ENCODE measurements at regions not wholly inside any gene's neighbourhood (a gene's known extent, or its start where the extent isn't known, plus 50 kb on each side); places are given as distances from the start of the nearest gene placed in this dataset.

DNA sequence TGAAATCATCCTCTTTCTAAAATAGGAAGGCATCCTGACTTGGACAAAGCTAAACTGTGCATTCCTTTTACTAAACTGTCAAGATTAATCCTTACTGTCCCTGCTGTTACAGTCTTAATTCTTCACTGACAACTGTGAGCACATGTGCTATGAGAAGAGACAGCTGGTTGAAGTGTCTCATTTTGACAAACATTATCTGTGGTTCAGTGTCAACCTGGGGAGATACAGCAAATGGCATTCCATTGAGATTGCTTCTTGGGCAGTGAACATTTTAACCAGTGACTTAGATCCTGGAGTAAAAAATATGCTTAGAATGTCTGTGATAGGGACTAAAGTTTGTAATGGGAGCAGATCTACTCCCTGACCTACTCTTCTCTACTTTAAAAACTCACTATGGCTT is 552.6 kb upstream of the ATP2B1 start:
- no peak for DNase-seq (ENCODE audit: low read depth, low spot score)

DNA sequence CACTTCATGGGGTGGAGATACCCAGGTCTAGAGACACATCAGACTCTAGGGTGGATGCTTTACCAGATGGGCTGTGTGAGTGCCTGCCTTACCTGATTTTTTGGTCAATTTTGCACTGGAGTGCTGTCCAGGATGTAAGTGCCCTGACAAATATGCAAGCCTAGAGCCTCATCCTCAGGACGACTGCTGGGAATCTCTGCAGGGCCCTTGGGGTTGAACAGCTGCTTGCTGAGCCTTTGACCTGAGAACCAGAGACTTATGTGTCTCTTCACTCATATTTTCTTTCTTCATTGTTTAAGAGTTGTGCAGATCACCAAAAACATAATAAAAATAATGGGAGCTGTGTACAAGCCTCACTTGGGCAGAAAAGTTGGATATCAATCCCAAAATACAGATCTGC is 551.5 kb upstream of the ATP2B1 start:
- no peak for DNase-seq (ENCODE audit: low read depth, low spot score)

DNA sequence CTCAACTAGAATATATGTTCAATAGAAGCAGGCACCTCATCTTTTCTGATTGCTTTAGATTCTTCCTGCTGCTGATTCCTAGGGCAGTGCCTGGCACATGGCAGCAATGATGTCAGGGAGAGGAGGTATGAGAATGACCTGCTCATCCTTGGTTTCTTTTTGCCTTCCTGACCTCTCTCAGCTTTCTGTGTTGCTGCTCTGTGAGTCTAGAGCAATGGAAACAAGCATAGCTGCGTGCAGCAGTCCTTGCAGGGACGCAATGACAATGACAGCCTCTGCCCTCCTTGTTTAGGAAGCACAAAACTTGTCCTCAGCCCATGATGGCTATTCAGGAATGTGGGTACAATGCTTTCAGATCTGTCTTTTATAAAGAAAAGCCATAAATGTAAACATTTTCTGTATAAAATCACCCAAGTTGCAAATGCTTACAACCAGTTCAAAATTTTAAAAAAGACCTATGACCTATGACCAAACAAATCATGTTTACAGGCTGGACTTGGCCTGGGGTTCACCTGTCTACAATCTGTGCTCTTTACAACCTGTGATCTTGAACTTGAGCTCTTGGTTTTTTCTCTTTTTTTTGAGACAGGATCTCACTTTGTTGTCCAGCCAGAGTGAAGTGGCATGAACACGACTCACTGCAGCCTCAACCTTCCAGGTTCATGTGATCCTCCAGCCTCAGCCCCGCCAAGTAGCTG is 549.4 kb upstream of the ATP2B1 start:
- DNase-seq (ENCODE audit: low read depth, low spot score): no peak

DNA sequence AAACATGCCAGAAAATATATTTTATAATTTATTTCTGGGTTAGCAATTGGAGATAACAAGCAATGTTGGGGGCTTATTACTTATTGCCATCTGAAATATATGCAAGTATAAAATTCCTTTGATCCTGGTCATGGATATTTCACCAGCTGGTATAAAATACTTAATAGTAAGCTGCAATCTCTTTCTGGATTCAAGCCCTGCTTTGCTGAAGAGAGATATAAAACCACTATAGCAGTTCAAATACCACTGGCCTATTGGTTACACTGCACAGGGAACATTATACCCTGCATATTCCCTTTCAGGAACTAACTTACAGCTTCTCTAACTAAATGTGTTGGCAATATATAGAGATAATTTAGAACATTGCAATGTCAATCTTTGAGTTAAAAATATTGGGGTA is 546.2 kb upstream of the ATP2B1 start:
- DNase-seq (ENCODE audit: low read depth, low spot score): no peak

DNA sequence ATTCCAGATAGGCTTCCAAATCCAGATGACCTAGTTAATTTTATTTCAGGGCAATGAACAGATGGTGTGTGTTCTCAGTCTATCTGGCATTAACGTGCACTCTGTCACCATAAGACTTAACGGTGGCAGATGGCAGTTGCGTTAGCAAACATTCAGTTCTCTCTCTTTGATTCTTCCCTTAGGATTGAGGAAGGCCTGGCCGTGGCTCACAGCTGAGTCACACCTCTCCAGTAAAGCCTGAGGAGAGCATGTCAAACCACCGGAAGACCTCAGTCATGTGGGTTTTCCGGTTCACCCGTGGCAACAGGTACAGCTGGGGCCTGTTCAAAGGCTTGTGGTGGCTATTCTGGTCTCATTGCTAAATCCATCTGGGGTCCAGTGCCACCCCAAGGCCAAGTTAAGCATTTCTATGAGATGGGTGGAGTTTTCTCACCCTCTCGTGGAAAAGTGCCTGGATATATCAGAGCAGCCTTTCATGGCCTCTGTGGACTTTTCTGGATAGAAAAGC is 545.1 kb upstream of the ATP2B1 start:
- DNase-seq (ENCODE audit: low read depth, low spot score): peak; percentile 2

DNA sequence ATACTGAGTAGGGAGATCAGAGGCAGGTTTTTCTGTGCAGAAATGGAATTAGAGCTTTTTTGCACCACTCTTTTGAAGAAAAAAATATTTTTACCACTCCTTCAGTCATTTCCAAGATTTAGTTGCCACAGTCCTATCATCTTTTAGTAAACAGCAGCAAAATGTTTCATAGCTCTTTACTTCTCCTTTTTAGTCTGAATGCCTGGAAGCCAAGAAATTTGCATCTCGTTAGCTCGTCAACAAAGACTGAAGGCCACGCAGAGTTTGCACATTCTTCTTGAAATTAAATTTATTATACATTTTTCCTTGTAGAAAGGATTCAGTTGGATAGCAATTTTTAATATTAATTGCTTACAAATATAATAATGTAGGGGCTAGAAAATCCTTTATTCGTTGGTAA is 544.5 kb upstream of the ATP2B1 start:
- no peak for DNase-seq (ENCODE audit: low read depth, low spot score)

DNA sequence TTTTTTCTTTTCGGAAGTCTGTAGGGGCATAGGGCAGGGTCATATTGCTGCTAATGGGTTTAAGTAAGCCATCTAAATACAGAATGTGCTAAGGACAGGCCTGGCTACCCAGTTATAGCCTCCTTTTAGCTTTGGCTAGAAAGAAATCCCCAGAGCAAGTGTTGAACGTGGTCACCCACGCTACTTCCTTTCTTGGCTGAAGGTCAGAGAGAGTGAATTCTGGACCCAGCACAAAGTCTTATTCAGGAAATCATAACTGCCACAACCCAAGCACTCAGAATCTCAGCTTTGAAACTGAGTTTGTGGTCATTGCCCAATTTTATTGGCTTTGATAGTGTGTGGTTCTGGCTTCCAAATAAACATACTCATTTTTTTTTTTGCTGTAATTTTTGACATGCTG is 542.1 kb upstream of the ATP2B1 start:
- DNase-seq (ENCODE audit: low read depth, low spot score): no peak

DNA sequence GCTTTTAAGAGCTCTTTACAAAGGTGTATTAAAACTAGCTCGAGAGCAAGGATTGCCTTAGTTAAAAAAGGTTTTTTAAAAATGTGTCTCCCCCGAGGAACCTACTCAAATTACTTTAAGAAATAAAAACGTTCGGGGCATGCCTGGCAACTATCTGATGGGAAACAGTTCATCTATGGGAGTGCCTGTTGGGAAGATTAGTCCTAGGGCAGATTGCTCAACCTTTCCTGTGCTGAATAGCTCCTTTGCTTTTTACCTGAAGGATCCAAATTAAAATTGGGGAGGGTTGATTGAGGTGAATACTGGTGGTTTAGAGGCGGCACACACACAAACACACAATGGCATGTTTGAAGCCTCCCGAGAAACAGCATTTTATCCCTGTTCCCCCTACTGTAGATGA is 541.4 kb upstream of the ATP2B1 start:
- DNase-seq (ENCODE audit: low read depth, low spot score): no peak

DNA sequence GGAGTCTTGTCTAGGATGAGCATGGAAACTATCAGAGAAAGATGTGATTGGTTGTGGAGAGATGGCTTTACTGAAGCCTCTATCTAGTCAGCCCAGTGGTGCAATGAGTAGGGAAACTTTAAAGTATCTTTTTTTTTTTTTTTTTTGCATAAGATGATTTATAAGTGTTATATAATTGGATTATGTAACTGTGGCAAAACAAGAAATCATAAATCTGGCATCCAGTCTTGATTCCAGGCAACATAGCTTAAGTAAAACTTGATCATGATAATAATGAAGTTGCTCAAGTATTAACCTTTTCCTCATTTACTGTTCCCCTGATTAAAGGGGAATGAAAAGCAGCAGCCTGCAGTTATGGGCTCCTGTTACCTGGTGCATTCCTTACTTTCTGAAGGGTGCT is 538.0 kb upstream of the ATP2B1 start:
- DNase-seq (ENCODE audit: low read depth, low spot score): no peak

DNA sequence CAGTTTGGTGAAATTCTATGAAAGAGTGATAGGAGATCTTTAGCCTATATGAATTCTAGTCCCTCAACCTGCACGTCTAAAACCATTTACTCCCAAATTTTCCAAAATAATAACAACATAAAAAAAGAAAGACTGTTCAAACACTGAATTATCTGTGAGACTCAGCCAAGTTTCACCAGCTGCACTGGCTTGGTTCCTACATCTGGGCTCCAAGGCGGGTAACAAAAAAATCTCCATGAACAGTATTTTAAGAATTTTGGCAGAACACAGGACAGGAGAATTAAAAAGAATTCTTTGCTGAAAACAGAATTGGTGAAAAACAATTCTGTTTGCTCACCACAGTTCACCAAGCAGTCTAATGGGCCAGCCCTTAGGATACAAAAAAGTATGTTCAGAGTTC is 536.8 kb upstream of the ATP2B1 start:
- DNase-seq (ENCODE audit: low read depth, low spot score): no peak

DNA sequence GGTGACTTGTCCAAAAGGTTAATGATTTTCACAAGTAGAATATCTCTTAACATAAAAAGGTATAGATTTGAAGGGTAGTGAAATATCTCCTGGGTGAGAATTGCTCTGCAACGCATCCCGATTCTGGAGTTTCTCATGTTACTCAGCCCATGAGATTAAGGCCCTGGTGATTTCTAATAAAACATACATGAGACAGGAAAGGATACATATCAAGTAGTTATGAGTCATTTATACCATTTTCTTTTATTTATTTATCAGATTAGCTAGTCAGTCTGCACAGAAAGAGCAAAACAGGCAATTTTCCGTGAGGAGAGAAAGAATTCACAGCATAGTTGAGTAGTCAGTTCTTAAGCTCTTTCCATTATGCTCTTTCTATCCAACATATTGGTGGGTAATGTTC is 535.6 kb upstream of the ATP2B1 start:
- DNase-seq (ENCODE audit: low read depth, low spot score): no peak

DNA sequence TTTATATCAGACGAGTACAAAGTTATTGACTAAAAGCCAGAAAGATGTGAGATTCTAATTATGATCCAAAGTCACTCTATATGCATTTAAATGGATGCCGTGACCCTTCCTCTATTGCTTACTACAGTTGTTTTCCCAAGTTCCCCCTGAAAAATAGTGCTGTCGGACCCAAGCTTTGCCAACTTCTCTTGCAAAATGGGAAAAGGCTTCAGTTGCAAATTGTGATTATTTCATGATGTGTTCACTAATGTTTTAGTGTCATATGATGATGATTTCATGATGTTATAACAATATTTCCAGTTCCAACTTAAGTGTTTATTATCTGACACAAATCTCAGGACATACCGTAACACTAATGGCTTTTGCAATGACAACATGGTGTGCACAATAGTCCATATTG is 534.6 kb upstream of the ATP2B1 start:
- no peak for DNase-seq (ENCODE audit: low read depth, low spot score)

DNA sequence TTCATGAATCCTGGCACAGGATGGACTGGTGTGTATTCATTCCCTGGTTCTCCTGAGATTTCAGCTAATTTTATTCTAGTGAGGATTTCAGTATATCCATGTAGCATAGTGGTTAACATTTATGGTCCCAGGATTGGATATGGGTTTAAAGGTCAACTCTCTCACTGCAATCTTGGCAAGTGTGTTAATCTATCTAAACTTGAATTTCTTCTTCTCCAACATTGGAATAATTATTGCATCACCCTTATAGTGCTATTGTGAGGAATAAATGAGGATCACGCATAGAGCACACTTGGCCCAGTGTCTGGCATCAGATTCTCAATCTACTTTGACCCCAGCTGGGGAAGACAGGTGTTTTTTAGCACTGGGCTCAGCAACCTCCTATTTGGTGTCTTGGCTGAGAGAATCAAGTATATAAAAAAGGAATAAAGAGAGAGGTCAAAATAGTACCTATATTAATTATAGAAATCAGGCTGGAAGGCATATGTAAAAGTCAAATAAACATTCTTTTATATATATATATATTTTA is 531.2 kb upstream of the ATP2B1 start:
- no peak for DNase-seq (ENCODE audit: low read depth, low spot score)

DNA sequence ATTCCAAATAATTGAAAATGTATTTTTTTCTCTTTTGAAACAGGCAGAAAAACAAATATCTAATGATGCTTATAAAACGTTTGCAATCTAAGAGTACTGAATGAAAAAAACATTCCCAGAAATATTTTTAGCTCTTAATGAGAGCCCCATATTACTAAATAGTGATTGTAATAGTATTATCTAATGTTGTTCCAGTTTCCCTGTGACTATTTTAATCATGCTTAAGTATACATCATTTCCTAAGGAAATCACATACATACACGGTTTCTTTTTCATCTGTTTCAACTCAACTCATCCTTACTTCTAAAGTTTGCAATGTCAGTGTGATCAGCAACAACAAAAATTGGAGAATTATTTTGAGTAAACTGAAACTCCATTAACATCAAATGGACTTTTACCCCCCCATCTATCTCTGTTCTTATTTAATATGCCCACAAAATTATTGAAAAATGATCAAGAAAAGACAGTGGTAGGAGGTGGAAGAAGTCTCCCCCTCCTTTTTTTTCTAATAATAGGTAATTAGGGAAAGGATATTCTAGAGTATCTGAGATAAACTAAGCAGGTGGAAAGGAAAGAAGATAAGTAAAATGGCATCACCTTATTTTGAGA is 530.1 kb upstream of the ATP2B1 start:
- no peak for DNase-seq (ENCODE audit: low read depth, low spot score)

DNA sequence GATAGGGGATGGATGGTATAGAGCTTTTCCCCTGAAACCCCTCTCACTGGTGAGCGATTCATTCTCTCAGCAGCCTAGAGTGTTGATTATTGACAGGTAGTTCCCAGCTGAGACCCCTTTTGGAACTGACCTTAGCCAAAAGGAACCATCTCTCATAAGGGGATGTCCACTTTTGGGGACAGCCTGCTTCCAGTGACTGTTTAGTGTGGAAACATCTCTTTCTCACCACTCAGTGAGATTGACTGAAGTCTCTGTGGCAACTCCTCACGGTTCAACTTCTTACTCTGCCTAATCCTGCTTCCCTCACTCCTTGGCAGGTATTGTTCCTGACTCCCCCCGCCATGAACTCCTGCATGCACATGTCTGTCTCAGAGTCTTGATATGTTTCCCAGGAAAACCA is 529.2 kb upstream of the ATP2B1 start:
- DNase-seq (ENCODE audit: low read depth, low spot score): no peak

DNA sequence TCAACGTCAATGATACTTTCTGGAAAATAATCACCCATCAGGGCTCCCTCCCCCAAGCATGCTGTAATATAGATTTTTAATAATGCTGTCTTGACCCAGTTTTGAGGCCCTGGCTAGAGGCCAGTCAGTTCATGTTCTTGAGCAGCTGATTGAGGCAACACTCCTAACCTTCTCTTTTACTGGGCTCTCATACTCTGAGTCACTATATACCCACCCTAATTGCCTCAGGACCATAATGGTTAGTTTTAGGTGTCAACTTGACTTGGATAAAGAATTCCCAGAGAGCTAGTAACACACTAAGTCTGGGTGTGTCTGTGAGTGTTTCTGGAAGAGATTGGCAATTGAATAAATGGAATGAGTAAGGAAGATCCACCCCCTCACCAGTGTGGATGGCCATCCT is 527.0 kb upstream of the ATP2B1 start:
- DNase-seq (ENCODE audit: low read depth, low spot score): no peak

DNA sequence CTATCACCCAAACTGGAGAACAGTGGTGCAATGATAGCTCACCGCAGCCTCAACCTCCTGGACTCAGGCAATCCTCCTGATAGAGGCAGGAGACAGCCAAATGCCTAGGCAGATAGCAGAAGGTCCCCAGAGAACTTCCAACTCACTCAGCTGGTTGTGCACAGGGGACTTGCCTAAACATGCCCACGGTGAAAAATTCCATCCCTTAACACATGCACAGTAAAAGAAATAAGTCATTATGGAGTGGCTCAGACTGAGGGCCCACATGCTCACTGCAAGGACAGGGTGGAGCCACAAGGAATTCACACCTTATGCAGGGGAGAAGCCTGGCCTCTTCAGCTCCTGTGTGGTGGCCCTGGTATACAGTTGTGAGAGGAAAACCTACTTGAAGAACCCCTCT is 525.8 kb upstream of the ATP2B1 start:
- no peak for DNase-seq (ENCODE audit: low read depth, low spot score)

DNA sequence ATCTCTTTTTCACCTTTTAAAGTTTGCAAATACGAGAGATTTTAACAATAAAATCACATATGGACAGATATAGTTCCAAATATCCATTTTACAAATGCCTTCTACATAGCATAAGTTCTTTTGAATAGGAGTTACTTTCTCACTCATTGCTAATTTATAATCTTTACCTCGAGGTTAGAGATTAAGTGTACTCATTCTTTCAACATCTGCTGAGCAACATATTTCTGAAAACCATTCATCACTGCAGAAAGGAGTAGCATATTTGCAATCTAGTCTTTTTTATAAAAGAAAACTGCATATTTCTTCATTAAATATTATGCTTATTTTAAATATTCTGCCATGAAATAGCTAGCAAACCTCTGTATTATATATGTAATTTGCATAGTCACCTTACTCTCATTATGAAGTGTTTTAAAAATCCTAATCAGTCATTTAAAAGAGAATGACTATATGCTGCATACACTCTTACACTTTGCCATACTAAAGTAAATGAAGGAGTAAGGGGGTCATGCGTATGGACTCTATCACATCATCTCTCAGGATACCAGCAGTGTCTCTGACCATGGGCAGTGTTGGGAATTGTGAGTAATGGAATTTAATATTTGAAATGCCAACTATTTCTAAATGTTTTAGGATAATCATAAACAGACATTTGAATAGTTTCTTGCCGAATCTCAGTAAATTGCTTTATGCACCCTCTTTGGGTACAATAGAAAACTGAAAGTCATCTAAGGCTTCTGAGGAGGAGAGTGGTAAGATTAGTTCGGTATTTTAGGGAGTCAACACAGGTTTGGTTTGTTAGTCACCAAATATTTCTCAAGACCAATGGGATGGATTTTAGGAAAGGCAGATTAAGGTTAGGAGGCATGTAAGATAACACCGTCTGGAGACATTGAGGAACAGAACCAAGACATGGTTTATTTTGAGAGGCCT is 524.8 kb upstream of the ATP2B1 start:
- no peak for DNase-seq (ENCODE audit: low read depth, low spot score)

DNA sequence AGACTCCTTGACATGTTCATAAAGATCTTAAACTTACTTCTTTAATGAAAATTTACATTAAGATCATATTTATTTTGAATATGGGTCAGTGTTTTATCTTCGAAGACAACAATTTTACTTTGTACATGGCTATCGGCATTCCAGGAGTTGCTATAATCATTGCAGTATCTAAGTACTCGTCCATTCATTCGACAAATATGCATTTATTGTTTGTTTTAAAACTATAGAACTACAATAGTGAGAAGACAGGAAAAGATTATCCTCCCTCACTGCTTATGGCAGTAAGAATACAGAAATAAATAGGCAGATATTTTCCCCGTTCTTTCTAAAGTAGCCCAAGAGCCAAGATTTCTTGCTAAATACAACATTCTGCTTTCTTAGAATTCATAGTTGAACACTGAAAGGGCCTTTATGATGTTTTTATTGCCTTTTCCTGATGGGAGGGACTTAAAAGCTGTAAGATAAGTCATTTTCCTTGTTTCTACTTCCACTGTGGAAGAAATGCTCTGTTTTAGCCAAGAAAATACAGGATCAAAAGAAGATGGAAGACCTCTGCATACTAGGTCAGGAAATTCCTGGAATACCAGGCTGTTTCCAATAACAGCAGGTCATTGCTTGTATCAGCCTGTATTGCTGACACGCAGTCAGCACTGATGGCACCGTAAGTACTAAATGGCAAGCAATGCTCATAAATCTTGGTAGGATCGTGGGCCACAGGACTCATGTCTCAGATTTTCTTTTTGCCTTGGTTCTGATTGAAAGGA is 521.0 kb upstream of the ATP2B1 start:
- no peak for DNase-seq (ENCODE audit: low read depth, low spot score)

DNA sequence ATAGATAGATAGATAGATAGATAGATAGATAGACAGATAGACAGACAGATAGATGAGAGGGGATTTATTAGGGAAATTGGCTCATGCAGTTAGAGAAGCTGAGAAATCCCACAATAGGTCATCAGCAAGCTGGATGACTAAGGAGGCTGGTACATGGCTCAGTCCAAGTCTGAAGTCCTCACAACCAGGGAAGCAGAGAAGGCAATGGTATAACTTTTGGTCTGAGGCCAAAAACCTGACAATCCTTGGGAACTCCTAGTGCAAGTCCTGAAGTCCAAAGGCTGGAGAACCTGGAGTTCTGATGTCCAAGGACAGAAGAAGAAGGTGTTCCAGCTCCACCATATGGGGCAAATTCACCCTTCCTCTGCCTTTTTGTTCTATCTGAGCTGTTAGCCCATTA is 517.6 kb upstream of the ATP2B1 start:
- no peak for DNase-seq (ENCODE audit: low read depth, low spot score)

DNA sequence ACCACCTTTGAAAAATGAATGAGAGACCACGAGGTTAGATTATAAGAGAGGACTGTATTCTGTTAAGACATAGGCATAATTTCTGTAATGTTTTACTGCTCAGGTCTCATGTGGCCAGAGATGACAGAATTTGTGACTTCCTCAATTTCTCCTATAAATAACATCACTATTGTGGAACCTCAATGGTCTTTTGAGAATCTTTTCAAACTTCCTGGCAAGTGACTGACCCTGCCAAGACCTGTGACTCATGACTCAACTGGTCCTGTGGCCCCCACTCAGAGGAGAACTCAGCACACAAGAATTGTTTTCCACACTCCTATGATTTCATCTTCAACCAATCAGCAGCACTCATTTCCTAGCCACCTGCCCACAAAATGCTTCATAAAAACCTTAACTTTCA is 508.2 kb upstream of the ATP2B1 start:
- DNase-seq (ENCODE audit: low read depth, low spot score): no peak

Data from activated CD4-positive, CD25-positive, alpha-beta regulatory T cell treated with anti-CD3 and anti-CD28 coated beads, Interleukin-2, amount 50 U/mL, for 16 hours (primary cell).